Type B pancreatic cell (in vitro differentiated cells): ENCODE measurements at regions not wholly inside any gene's neighbourhood (a gene's known extent, or its start where the extent isn't known, plus 50 kb on each side); places are given as distances from the start of the nearest gene placed in this dataset.
A peak's percentile ranks its signal among the peaks of the same experiment; 100 is the strongest.

Experiments used
- DNase-seq: peaks from one replicate; pipeline ENCODE4 v3.0.0; 2021; ENCODE audit warnings: mixed read lengths; ENCODE audit not compliant: unreplicated experiment; ENCODE audit errors: extremely low spot score
- H3K27ac Mint-ChIP-seq: 2 replicates; pipeline ENCODE4 v1.8.0; 2021; ENCODE audit warnings: mild to moderate bottlenecking, mixed read lengths
- H3K27me3 Mint-ChIP-seq: 2 replicates; pipeline ENCODE4 v1.8.0; 2021; ENCODE audit warnings: mixed read lengths
- H3K36me3 Mint-ChIP-seq: 2 replicates; pipeline ENCODE4 v1.8.0; 2021; ENCODE audit warnings: mixed read lengths
- H3K4me1 Mint-ChIP-seq: one replicate; pipeline ENCODE4 v1.8.0; 2021; ENCODE audit warnings: mixed read lengths; ENCODE audit not compliant: unreplicated experiment
- H3K4me3 Mint-ChIP-seq: 2 replicates; pipeline ENCODE4 v1.8.0; 2021; ENCODE audit warnings: mild to moderate bottlenecking, mixed read lengths
- H3K9me3 Mint-ChIP-seq: 2 replicates; pipeline ENCODE4 v1.8.0; 2021; ENCODE audit warnings: mixed read lengths
- CTCF ChIP-seq: fragments of 200-600 bp; sonication (generic); conservative IDR thresholded peaks from 2 replicates; pipeline ENCODE4 v1.5.0; 2021; ENCODE audit warnings: antibody characterized with exemption, mild to moderate bottlenecking

- TF ChIP-seq CTCF = no peak
- Mint-ChIP-seq H3K27me3 (no peaks in the 10 kb centered on the region), H3K4me3 (no peak overlapping the region), H3K4me1 (peaks cover 17% of the 10 kb centered on the region), H3K36me3 (no peaks in the 10 kb centered on the region), H3K27ac (no peak overlapping the region), H3K9me3 (peaks cover 6% of the 10 kb centered on the region)
- no peak for DNase-seq
These were observed 385.6 kb downstream of the LMO4 start for GRCh38 chr1:87714278-87714677.

- TF ChIP-seq CTCF = no peak
- peaks cover 21% of the 10 kb centered on the region for H3K4me1 Mint-ChIP-seq
- H3K4me3 Mint-ChIP-seq = no peak overlapping the region
- H3K27ac Mint-ChIP-seq = no peak overlapping the region
- H3K36me3 Mint-ChIP-seq = no peaks in the 10 kb centered on the region
- no peak for DNase-seq
- peaks cover 6% of the 10 kb centered on the region for H3K9me3 Mint-ChIP-seq
- H3K27me3 Mint-ChIP-seq = no peaks in the 10 kb centered on the region
These were observed 386.4 kb downstream of the LMO4 start for GRCh38 chr1:87715052-87715451.

GRCh38 chr1:87715471-87715870, 386.8 kb downstream of the LMO4 start:
- peaks cover 6% of the 10 kb centered on the region for H3K9me3 Mint-ChIP-seq
- H3K4me3 Mint-ChIP-seq = no peak overlapping the region
- peaks cover 21% of the 10 kb centered on the region for H3K4me1 Mint-ChIP-seq
- H3K36me3 Mint-ChIP-seq = no peaks in the 10 kb centered on the region
- no peak for TF ChIP-seq CTCF
- no peak for DNase-seq
- H3K27ac Mint-ChIP-seq = no peak overlapping the region
- no peaks in the 10 kb centered on the region for H3K27me3 Mint-ChIP-seq

GRCh38 chr1:87717157-87717670, 388.5 kb downstream of the LMO4 start:
- Mint-ChIP-seq H3K27me3 (no peaks in the 10 kb centered on the region), H3K4me3 (no peak overlapping the region), H3K9me3 (no peaks in the 10 kb centered on the region), H3K36me3 (no peaks in the 10 kb centered on the region), H3K4me1 (peaks cover 21% of the 10 kb centered on the region), H3K27ac (no peak overlapping the region)
- no peak for TF ChIP-seq CTCF
- DNase-seq = no peak

- H3K9me3 Mint-ChIP-seq = peaks cover under 1% of the 10 kb centered on the region
These were observed 389.7 kb downstream of the LMO4 start for GRCh38 chr1:87718241-87718950.

More at GRCh38 chr1:87718241-87718950, 389.7 kb downstream of the LMO4 start:
- H3K36me3 Mint-ChIP-seq = no peaks in the 10 kb centered on the region
- H3K4me1 Mint-ChIP-seq = peaks cover 21% of the 10 kb centered on the region
- no peak for TF ChIP-seq CTCF
- H3K4me3 Mint-ChIP-seq = no peak overlapping the region
- DNase-seq = no peak
- H3K27me3 Mint-ChIP-seq = no peaks in the 10 kb centered on the region
- H3K27ac Mint-ChIP-seq = peak overlapping the region; percentile 17
